NAMALWA (cell line): ENCODE measurements at regions not wholly inside any gene's neighbourhood (a gene's known extent, or its start where the extent isn't known, plus 50 kb on each side); places are given as distances from the start of the nearest gene placed in this dataset.

Source experiments
- DNase-seq: peaks from one replicate; pipeline ENCODE4 v3.0.0-alpha.2; 2015; ENCODE audit warnings: low spot score

DNA sequence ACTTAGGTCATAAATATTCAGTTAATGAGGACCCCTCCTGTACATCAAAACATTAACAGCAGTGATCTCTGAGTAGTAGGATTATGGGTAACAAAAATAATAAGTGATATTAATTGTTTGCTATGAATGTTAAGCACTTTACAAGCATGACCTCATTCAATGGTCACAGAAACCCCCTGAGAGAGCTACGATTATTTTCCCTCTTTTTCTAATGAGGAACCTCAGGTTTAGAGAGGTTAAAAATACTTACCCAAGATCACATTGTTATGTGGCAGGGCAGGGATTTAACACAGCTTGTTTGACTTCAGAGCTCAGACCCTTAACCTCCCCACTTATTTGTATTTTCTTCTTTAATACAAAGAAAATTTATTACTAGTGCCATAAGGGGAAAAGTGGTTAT is 228.2 kb downstream of the TBL1XR1 start:
- no peak for DNase-seq

DNA sequence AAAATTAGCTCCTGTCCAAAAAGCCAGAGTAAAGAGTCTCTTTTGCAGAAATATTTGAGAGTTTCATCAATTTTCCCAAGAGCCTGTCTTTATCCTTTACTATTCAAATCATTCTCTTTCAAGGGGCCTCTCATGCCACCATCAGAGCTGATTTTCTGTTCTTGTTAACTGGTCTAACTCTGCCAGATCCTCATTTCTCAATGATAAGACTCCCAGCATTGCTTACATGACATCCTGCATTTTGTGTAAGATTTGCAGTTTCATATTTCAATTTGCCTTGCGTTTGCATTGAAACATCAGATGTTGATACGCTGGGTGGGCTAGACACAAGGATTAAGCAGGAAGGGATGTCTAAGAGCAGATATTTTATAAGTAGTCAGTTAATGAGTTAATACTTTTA is 228.7 kb downstream of the TBL1XR1 start:
- no peak for DNase-seq

DNA sequence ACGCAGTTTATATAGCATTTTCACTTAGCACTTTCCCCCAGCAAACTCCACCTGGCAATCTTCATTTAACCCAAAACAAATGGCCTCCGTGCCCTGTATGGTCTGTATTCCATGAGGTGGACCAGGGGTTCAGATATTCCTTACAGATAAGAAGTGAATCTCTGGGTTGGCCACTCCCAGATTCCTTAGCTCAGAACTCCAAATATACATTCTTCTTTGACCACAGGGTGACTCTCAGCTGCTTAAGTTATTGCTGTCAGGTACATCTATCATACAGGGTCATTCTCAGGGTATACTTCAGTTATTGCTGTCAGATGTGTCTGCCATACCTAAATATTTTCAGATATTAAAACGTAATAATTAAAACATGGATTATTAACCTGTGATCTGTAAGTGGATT is 229.8 kb downstream of the TBL1XR1 start:
- no peak for DNase-seq

- DNase-seq, result no peak
These were observed 232.6 kb downstream of the TBL1XR1 start for GRCh38 chr3:176964661-176965060.

DNA sequence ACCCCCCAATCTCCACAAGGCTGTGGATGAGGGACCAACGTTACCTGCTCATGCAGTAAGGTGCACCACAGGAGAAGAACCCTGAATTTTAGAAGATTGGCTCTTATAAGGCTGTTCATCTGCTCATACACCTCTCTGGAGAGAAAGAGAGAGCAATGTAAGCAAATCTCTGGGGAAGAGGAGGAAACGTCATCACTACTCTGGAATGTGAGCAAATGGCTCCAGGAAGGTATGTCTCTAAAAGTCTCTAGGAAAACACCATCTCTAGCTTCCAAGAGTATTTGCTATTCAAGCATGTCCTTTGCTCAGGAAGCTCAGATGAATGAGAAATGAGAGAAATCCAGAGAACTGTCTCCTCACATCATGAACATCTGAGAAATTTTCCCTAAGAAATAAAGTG is 235.4 kb downstream of the TBL1XR1 start:
- DNase-seq, result no peak

DNA sequence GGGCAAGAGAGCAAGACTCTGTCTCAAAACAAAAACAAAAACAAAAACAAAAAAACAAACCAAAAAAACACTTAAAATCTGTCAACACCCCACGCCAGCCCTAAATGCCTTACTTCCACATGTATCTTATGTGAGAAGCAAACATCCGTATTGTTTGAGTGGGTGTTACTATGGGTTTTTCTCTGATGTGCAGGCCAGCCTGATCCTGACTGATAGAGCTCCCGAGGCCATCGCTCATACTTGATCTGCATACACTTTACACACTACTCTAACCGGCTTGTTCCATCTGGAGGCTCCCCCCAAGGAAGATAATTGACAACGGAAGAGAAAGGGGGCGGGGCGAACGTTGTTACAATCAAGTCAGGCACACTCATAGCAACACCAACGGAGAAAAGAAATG is 237.4 kb downstream of the TBL1XR1 start:
- no peak for DNase-seq

- no peak for DNase-seq
These were observed 238.7 kb downstream of the TBL1XR1 start for GRCh38 chr3:176958560-176958959.

- no peak for DNase-seq
These were observed 242.8 kb downstream of the TBL1XR1 start for GRCh38 chr3:176954517-176954916.

- DNase-seq, result no peak
These were observed 243.9 kb downstream of the TBL1XR1 start for GRCh38 chr3:176953106-176954060.

DNA sequence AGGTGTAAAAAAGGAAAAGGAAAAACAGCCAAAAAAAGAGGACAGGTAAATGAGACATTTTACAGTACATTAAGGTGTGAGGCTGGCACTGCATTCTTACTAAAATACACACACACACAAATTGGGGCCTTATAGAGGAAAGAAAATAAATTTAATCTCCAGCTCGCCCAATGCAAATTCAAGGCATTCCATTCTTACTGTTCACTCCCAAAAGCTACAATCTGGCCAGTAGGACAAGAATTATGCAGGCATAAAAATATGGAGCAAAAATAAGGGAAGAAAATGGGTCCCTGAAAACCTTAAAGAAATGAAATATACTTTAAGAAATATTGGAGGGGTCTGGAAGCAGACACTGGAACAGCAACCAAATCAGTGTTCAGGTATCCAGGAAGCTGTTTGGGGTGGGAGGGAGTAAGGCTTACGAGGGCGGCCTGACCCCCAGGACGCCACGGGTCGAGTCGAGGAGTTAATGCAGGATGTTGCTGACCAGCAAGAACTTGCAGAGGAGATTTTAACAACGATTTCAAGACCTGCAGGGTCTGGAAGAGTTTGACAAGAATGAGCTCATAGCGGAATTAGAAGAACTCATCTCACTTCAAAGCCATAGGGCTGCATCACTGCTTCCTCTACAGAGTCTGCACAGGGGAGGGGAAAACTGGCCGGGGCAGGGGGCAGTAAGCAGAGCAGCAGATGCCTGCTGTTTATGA is 245.5 kb downstream of the TBL1XR1 start:
- DNase-seq, result no peak

GRCh38 chr3:176951144-176951543 is 246.1 kb downstream of the TBL1XR1 start:
- DNase-seq, result no peak

DNA sequence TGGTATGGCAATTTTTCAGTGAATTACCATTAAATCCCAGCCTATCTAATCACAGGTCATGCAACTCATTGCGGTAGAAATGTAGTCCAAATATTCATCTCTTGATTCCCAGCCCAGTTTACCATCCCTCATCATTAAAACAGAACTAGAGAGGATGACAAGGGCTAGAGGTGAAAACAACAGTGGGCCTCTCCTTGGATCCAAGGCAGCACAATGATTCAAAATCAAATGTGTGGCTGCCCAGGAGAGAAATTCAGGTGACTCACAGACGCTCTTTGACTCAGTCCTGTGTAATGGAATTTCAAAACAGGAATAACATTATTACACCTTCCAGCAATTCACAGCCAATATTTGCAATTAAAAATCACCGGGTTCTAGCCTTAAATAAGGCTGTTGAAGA is 246.5 kb downstream of the TBL1XR1 start:
- no peak for DNase-seq

DNA sequence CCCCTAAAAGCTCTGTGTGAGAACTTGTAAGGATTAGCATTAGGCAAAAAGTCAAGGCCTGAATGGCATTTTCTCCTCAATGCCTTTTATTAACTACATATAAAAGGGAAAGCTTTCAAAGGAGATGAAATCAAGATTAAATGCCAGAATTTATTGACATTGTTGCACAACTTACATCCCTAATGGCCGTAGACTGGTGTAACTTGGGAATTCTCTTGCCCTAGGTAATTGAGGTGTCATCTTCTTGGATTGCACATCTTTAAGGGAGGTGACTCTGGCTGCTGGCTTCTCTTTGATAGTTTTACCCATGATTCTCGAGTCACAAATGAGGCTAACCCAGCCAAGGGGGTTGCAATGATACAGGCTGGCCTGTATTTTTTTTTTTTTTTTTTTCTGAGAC is 249.1 kb downstream of the TBL1XR1 start:
- DNase-seq, result no peak

GRCh38 chr3:176946202-176946601 is 251.1 kb downstream of the TBL1XR1 start:
- no peak for DNase-seq

DNA sequence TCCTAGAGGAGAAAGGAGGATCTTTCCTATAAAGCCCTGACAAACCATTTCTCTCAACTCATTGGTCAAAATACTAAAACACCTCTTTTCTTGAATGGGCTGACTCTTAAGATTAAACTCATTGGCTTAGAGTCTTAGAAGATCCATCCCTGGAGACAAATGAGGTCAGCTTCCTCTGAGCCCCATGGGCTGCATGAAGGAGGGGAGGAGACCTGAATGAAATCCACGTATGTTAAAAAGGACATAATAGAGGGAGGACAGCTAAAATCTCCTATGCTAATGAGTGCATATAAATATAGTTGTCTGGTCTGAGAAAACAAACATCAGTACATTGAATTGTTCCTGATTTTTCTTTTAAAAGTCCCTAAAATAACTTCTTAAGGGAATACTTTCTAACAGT is 255.0 kb downstream of the TBL1XR1 start:
- DNase-seq, result no peak

DNA sequence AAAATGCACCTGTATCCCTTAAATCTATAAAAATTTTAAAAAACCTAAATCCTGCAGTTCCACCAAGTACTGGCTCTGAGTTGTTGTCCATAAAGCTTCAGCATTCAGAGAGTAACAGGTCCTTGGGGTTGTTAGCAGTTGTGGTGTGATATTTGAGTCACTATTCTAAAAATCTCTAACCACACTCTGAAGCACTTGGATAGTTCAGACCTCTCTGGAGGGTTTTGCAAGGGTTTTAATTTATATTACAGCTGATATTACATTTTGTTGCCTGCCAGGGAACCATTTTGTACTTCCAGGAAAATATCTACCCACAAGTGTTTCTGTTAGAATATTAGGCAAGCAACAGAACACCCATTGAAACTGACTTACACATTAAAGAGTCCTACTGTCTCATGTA is 255.6 kb downstream of the TBL1XR1 start:
- DNase-seq, result no peak

- DNase-seq, result peak; percentile 80
These were observed 258.1 kb downstream of the TBL1XR1 start for GRCh38 chr3:176939022-176939817.

DNA sequence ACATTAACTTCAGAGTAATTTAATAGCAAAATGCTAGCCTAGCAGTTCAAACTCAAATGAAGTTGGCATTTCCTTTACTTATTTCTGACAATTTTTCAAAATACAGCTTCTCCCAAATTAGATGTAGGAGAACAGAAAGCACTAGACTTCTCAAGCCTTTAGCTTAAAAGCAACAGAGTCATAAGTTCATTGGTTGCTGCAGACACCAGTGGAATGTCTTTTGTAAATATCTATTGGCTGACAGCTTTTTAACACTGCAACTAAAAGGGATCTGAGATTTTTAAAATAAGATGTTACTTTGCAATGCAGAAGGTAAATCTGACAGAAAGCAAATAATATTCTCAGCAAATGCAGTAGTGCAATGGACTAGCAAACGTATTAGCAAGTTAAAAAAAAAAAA is 259.3 kb downstream of the TBL1XR1 start:
- DNase-seq, result no peak

- DNase-seq, result no peak
These were observed 259.7 kb downstream of the TBL1XR1 start for GRCh38 chr3:176937541-176937940.

- no peak for DNase-seq
These were observed 261.9 kb downstream of the TBL1XR1 start for GRCh38 chr3:176935194-176935888.

- DNase-seq, result no peak
These were observed 262.6 kb downstream of the TBL1XR1 start for GRCh38 chr3:176934698-176935097.

GRCh38 chr3:176933704-176934103 is 263.6 kb downstream of the TBL1XR1 start:
- no peak for DNase-seq
